Stomach (tissue), 8 donors: ENCODE measurements at regions not wholly inside any gene's neighbourhood (a gene's known extent, or its start where the extent isn't known, plus 50 kb on each side); places are given as distances from the start of the nearest gene placed in this dataset.

Source experiments
- DNase-seq, 2 donors: peaks; one replicate each; pipeline versions ENCODE4 v3.0.0 to v3.0.0-alpha.2; 2013 to 2019
- H3K27ac ChIP-seq, 5 donors: fragments of 200-600 bp in 4 of 5; sonication (generic) in 4 of 5; one replicate each; pipeline ENCODE4 v1.5.1; 2013 to 2019; ENCODE audit warnings: mild to moderate bottlenecking in 1 of 5, moderate library complexity in 1 of 5
- H3K27me3 ChIP-seq, 3 donors: fragments of 200-600 bp; sonication (generic); one replicate each; pipeline ENCODE4 v1.5.1; 2017 to 2019; ENCODE audit warnings: mixed run types in 1 of 3
- H3K36me3 ChIP-seq, 4 donors: fragments of 200-600 bp; sonication (generic); 1 replicate in 3 of 4; 2 replicates in 1 of 4; pipeline ENCODE4 v1.5.1; 2016 to 2019
- H3K4me1 ChIP-seq, 4 donors: fragments of 200-600 bp; sonication (generic); one replicate each; pipeline ENCODE4 v1.5.1; 2016 to 2019
- H3K4me3 ChIP-seq, 4 donors: fragments of 200-600 bp; sonication (generic) in 3 of 4; one replicate each; pipeline ENCODE4 v1.5.1; 2016 to 2019; ENCODE audit warnings: mild to moderate bottlenecking in 1 of 4
- H3K9me3 ChIP-seq, 4 donors: fragments of 200-600 bp; sonication (generic); one replicate each; pipeline ENCODE4 v1.5.1; 2016 to 2019
- EP300 ChIP-seq: sonication (generic); formaldehyde crosslinking; IDR thresholded peaks from one replicate; pipeline ENCODE4 v1.6.1; 2017; ENCODE audit warnings: antibody characterized with exemption
- POLR2A ChIP-seq, 4 donors: fragments of 450-650 bp; IDR thresholded peaks; one replicate each; pipeline ENCODE4 v1.6.1; 2016; ENCODE audit warnings: antibody characterized with exemption in 4 of 4, control low read depth in 2 of 4, mild to moderate bottlenecking in 1 of 4, moderate library complexity in 1 of 4
- POLR2AphosphoS5 ChIP-seq, 3 donors: sonication (generic); formaldehyde crosslinking; IDR thresholded peaks; one replicate each; pipeline ENCODE4 v1.6.1; 2016; ENCODE audit warnings: antibody characterized with exemption in 3 of 3
- WGBS, 5 donors: extraction: QIAGEN DNeasy Blood & Tissue Kit in 3 of 5; methylation state at CpG; one replicate each; pipeline versions ENCODE4 v1.1.5 to v1.1.7; 2013 to 2018; 5-methylcytosine and 5-hydroxymethylcytosine counted together
- intact Hi-C: fragments of 100-400 bp; cut with DNase I; formaldehyde crosslinking; loops from one replicate; pipeline ENCODE4 v1.15.1; 2023; ENCODE audit warnings: low total_unique reads
- TF ChIP-seq, protein P1 (sequence below), 7 experiments: fragments of 450-650 bp in 4 of 7; fragments of 200-600 bp in 3 of 7; sonication (generic) in 3 of 7; IDR thresholded peaks; one replicate each; pipeline ENCODE4 v1.5.1; 2016 to 2019; ENCODE audit warnings: antibody characterized with exemption in 7 of 7, control low read depth in 2 of 7, mild to moderate bottlenecking in 1 of 7
- donor health status: healthy with polysubstance abuse.
- donor health status: Bipolar disorder and iron deficiency.
- donor health status: healthy.

DNA sequence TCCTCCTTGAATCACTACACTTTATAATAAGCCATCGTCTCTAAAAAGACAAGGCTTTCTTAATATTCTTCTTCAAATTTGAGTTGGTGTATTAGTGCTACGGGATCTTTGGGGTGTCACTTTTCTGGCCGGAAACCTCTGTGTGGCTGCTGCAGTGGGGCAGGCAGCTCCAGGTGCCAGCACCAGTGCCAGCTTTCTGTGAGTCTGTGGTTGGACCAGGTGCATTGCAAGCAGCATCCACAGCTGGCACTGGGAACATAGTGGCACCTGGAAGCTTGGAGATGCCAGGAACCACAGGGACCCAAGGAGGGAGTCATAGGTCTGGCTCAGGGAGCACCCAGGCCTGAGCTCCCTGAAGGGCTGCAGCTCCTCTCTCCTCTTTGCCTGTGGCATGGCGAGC lies 111.8 kb upstream of the RUNX3 start:
- intact Hi-C loops: no loop called here
- no peak for DNase-seq
- 65 to 90% (median 73%) methylated on average over 4 of the region's 4 CpGs for WGBS, 5 donors
- H3K27me3 ChIP-seq: peaks cover 0 to 41% (median 0%) of the 10 kb centered on the region in 3 donors
- TF ChIP-seq, protein P1, sequence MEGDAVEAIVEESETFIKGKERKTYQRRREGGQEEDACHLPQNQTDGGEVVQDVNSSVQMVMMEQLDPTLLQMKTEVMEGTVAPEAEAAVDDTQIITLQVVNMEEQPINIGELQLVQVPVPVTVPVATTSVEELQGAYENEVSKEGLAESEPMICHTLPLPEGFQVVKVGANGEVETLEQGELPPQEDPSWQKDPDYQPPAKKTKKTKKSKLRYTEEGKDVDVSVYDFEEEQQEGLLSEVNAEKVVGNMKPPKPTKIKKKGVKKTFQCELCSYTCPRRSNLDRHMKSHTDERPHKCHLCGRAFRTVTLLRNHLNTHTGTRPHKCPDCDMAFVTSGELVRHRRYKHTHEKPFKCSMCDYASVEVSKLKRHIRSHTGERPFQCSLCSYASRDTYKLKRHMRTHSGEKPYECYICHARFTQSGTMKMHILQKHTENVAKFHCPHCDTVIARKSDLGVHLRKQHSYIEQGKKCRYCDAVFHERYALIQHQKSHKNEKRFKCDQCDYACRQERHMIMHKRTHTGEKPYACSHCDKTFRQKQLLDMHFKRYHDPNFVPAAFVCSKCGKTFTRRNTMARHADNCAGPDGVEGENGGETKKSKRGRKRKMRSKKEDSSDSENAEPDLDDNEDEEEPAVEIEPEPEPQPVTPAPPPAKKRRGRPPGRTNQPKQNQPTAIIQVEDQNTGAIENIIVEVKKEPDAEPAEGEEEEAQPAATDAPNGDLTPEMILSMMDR (IDR thresholded peaks at IDR 0.05): no peak
- no peak for TF ChIP-seq POLR2AphosphoS5 (IDR thresholded peaks at IDR 0.05)
- no peak for TF ChIP-seq EP300
- TF ChIP-seq POLR2A (IDR thresholded peaks at IDR 0.05): no peak
- no peak overlapping the region for H3K27ac ChIP-seq
- H3K9me3 ChIP-seq: peaks cover 0 to 9% (median 0%) of the 10 kb centered on the region in 4 donors
- no peak overlapping the region for H3K4me3 ChIP-seq
- peaks cover 0 to 3% (median 0%) of the 10 kb centered on the region in 4 donors for H3K4me1 ChIP-seq
- H3K36me3 ChIP-seq: no peaks in the 10 kb centered on the region

DNA sequence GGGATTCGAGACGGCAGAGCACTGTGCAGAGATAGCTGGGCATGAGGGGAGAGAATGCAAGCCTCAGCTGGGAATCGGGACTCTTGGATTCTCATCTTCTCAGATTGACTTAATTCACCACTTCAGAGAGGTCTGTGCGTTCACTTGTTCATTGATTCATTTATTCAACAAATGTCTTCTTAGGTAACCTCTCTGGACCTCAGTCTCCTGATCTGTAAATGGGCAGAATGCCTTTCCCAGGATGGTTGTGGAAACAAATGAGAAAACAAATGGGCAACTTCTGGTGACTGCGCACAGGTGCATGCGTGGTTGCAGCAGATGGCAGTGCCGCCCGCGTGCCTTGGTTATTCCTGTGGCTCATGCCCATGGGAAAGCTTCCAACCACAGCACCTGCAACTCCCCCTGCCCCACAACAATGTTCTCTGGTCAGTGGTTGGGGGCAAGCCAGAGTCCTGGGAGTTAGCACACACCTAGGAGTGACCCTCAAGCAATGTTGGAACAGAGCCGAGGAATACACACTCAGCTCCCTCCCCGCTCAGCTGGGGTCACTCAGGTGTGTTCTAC lies 110.1 kb upstream of the RUNX3 start:
- Histone ChIP-seq H3K27ac (no peak overlapping the region), H3K36me3 (no peaks in the 10 kb centered on the region), H3K9me3 (peaks cover 0 to 9% (median 0%) of the 10 kb centered on the region in 4 donors), H3K27me3 (peaks cover 0 to 41% (median 0%) of the 10 kb centered on the region in 3 donors), H3K4me1 (peaks cover 0 to 4% (median 0%) of the 10 kb centered on the region in 4 donors), H3K4me3 (no peak overlapping the region)
- DNase-seq: peak in 1 of 2 donors; percentile 39
- TF ChIP-seq POLR2AphosphoS5 (IDR thresholded peaks at IDR 0.05) (no peak), EP300 (no peak), POLR2A (IDR thresholded peaks at IDR 0.05) (no peak)
- TF ChIP-seq, protein P1 (IDR thresholded peaks at IDR 0.05): no peak
- WGBS, 5 donors: 78 to 91% (median 80%) methylated on average over 11 of the region's 11 CpGs
- intact Hi-C loops: no loop called here

DNA sequence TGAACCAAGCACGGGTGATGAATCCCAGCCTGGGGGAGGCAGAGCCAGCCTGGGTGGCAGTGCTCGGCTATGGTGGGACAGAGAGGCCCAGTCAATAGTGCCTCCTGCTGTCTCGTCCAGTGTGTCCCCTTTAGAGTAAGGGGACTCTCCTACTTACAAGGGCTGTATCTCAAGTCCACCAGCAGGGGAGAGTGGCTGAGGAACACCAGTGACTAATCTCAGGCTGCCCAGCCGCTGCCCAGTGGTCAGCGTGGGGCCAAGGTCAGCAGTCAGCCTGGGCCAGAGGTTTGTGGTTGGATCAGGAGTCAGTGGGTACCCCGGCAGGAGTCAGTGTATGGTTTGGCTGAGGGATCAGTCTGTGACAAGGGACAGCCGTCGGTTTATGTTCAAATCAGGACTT lies 109.2 kb upstream of the RUNX3 start:
- Histone ChIP-seq H3K27me3 (peaks cover 0 to 41% (median 0%) of the 10 kb centered on the region in 3 donors), H3K36me3 (no peaks in the 10 kb centered on the region), H3K4me3 (no peak overlapping the region), H3K4me1 (peaks cover 0 to 12% (median 0%) of the 10 kb centered on the region in 4 donors), H3K27ac (no peak overlapping the region), H3K9me3 (peaks cover 0 to 9% (median 0%) of the 10 kb centered on the region in 4 donors)
- no peak for TF ChIP-seq POLR2A (IDR thresholded peaks at IDR 0.05)
- no peak for TF ChIP-seq EP300
- no peak for TF ChIP-seq POLR2AphosphoS5 (IDR thresholded peaks at IDR 0.05)
- TF ChIP-seq, protein P1 (IDR thresholded peaks at IDR 0.05): no peak
- intact Hi-C loops: no loop called here
- DNase-seq: no peak
- WGBS, 5 donors: 56 to 62% (median 60%) methylated on average over 5 to 8 of the region's 8 CpGs

DNA sequence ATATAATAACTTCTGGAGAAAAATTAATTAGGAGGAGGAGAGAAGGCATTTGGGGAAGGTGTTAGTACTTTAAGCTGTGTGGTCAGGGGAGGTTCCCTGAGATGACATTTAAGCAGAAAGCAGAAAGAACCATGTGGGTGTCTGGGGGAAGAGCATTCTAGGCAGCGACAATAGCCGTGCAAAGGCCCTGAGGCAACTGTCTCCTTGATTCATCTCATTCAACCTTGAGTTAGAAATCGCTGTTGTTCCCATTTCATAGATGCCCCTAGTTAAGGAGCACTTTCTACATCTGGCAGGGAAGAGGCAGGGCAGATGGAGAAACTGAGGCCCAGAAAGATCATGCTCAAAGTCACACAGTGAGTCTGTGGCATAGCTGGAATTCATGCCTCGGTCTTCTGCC lies 108.6 kb upstream of the RUNX3 start:
- 52 to 96% (median 58%) methylated on average over 3 to 4 of the region's 4 CpGs for WGBS, 5 donors
- Histone ChIP-seq H3K27me3 (peaks cover 0 to 41% (median 0%) of the 10 kb centered on the region in 3 donors), H3K4me1 (peaks cover 0 to 17% (median 0%) of the 10 kb centered on the region in 4 donors), H3K27ac (no peak overlapping the region), H3K36me3 (no peaks in the 10 kb centered on the region), H3K9me3 (peaks cover 0 to 8% (median 0%) of the 10 kb centered on the region in 4 donors), H3K4me3 (no peak overlapping the region)
- DNase-seq: no peak
- intact Hi-C loops: no loop called here
- TF ChIP-seq, protein P1 (IDR thresholded peaks at IDR 0.05): no peak
- TF ChIP-seq EP300 (no peak), POLR2A (IDR thresholded peaks at IDR 0.05) (no peak), POLR2AphosphoS5 (IDR thresholded peaks at IDR 0.05) (no peak)
